Transverse colon (tissue), 4 donors: ENCODE measurements at regions not wholly inside any gene's neighbourhood (a gene's known extent, or its start where the extent isn't known, plus 50 kb on each side); places are given as distances from the start of the nearest gene placed in this dataset.

Experiments used
- DNase-seq: peaks from one replicate; pipeline ENCODE4 v3.0.0-alpha.2; 2019
- H3K27ac ChIP-seq, 4 donors: fragments of 200-600 bp; sonication (generic); 2 replicates each; pipeline ENCODE4 v1.5.1; 2016 to 2018; ENCODE audit warnings: inconsistent platforms in 4 of 4
- H3K27me3 ChIP-seq: fragments of 200-600 bp; sonication (generic); 2 replicates; pipeline ENCODE4 v1.5.1; 2017; ENCODE audit warnings: inconsistent platforms
- H3K36me3 ChIP-seq, 4 donors: fragments of 200-600 bp; sonication (generic); 2 replicates each; pipeline ENCODE4 v1.5.1; 2017 to 2019; ENCODE audit warnings: inconsistent platforms in 4 of 4
- H3K4me1 ChIP-seq, 4 donors: fragments of 200-600 bp; sonication (generic); 2 replicates each; pipeline ENCODE4 v1.5.1; 2017 to 2020; ENCODE audit warnings: inconsistent platforms in 4 of 4
- H3K4me3 ChIP-seq, 4 donors: fragments of 200-600 bp; sonication (generic); 1 replicate in 1 of 4; 2 replicates in 3 of 4; pipeline versions ENCODE4 v1.5.1 to v1.6.1; 2017 to 2019; ENCODE audit warnings: inconsistent platforms in 4 of 4
- H3K9me3 ChIP-seq, 2 donors: fragments of 200-600 bp; sonication (generic); 2 replicates each; pipeline ENCODE4 v1.5.1; 2017 to 2019; ENCODE audit warnings: inconsistent platforms in 2 of 2
- CTCF ChIP-seq, 5 experiments: fragments of 200-600 bp in 3 of 5; fragments of 450-650 bp in 2 of 5; sonication (generic) in 3 of 5; IDR thresholded peaks; 1 replicate in 2 of 5; 2 replicates in 3 of 5; pipeline ENCODE4 v1.5.1; 2016 to 2017; ENCODE audit warnings: antibody characterized with exemption in 5 of 5, inconsistent platforms in 3 of 5, mild to moderate bottlenecking in 2 of 5, moderate library complexity in 1 of 5
- EP300 ChIP-seq: sonication (generic); formaldehyde crosslinking; IDR thresholded peaks from one replicate; pipeline ENCODE4 v1.6.1; 2017; ENCODE audit warnings: antibody characterized with exemption, low read depth
- POLR2A ChIP-seq: fragments of 450-650 bp; IDR thresholded peaks from one replicate; pipeline ENCODE4 v1.6.1; 2016; ENCODE audit warnings: antibody characterized with exemption, mild to moderate bottlenecking, moderate library complexity
- POLR2AphosphoS5 ChIP-seq, 3 donors: sonication (generic); formaldehyde crosslinking; IDR thresholded peaks; one replicate each; pipeline ENCODE4 v1.6.1; 2016; ENCODE audit warnings: antibody characterized with exemption in 3 of 3
- WGBS, 2 donors: methylation state at CpG; one replicate each; pipeline ENCODE4 v1.1.5; 2018; ENCODE audit warnings: low coverage in 1 of 2; 5-methylcytosine and 5-hydroxymethylcytosine counted together
- in situ Hi-C, 4 donors: fragments of 200-750 bp; cut with MboI; loops; one replicate each; pipeline versions ENCODE4 v1.15.0 to v1.15.1; 2017; ENCODE audit warnings: low sequenced_read_pairs in 3 of 4, low pct_ligation_motif_present in 1 of 4, low pct_unique_long_range_greater_than_20kb in 1 of 4
- intact Hi-C: fragments of 100-400 bp; cut with DNase I; formaldehyde crosslinking; loops from one replicate; pipeline ENCODE4 v1.15.1; 2023; ENCODE audit warnings: low total_unique reads

- no peak for DNase-seq
- WGBS, 2 donors = 65 to 70% methylated on average over 6 of the region's 6 CpGs
- in situ Hi-C loops = loop anchor here in 1 of 4 donors (25.0 kb wide), 1 partner anchor 94 kb away; no protein-coding TSS in a partner anchor
- H3K36me3 ChIP-seq = no peaks in the 10 kb centered on the region
- no peaks in the 10 kb centered on the region for H3K4me1 ChIP-seq
- no peak for TF ChIP-seq POLR2AphosphoS5 (IDR thresholded peaks at IDR 0.05)
- no peak for TF ChIP-seq EP300
- TF ChIP-seq POLR2A = no peak
- no peak for TF ChIP-seq CTCF (IDR thresholded peaks at IDR 0.05)
- no peaks in the 10 kb centered on the region for H3K9me3 ChIP-seq
- no peak overlapping the region for H3K4me3 ChIP-seq
- intact Hi-C loops = no loop called here
- H3K27me3 ChIP-seq = no peaks in the 10 kb centered on the region
- no peak overlapping the region for H3K27ac ChIP-seq
These were observed 488.1 kb upstream of the PRMT6 start for GRCh38 chr1:106568201-106568974.

- Histone ChIP-seq H3K27me3 (no peaks in the 10 kb centered on the region), H3K27ac (no peak overlapping the region), H3K9me3 (no peaks in the 10 kb centered on the region), H3K4me3 (no peak overlapping the region), H3K4me1 (no peaks in the 10 kb centered on the region), H3K36me3 (no peaks in the 10 kb centered on the region)
- in situ Hi-C loops (loop anchor here in 1 of 4 donors (25.0 kb wide), 1 partner anchor 91 kb away; no protein-coding TSS in a partner anchor), intact Hi-C loops (no loop called here)
- no peak for TF ChIP-seq POLR2AphosphoS5 (IDR thresholded peaks at IDR 0.05)
- no peak for TF ChIP-seq POLR2A
- TF ChIP-seq CTCF (IDR thresholded peaks at IDR 0.05) = no peak
- no peak for TF ChIP-seq EP300
- no peak for DNase-seq
- WGBS, 2 donors = 85 to 94% methylated on average over 4 of the region's 4 CpGs
These were observed 485.4 kb upstream of the PRMT6 start for GRCh38 chr1:106571109-106571508.

- H3K4me3 ChIP-seq = no peak overlapping the region
- H3K27ac ChIP-seq = no peak overlapping the region
- in situ Hi-C loops = no loop called here
- WGBS, 2 donors = 58 to 67% methylated on average over 1 of the region's 1 CpG
- no peak for DNase-seq
- TF ChIP-seq POLR2AphosphoS5 (IDR thresholded peaks at IDR 0.05) (no peak), CTCF (IDR thresholded peaks at IDR 0.05) (no peak), POLR2A (no peak), EP300 (no peak)
- no peaks in the 10 kb centered on the region for H3K9me3 ChIP-seq
- no peaks in the 10 kb centered on the region for H3K27me3 ChIP-seq
- H3K4me1 ChIP-seq = no peaks in the 10 kb centered on the region
- intact Hi-C loops = no loop called here
- no peaks in the 10 kb centered on the region for H3K36me3 ChIP-seq
These were observed 472.4 kb upstream of the PRMT6 start for GRCh38 chr1:106584107-106584506.

GRCh38 chr1:106584676-106585075 lies 471.8 kb upstream of the PRMT6 start:
- TF ChIP-seq POLR2AphosphoS5 (IDR thresholded peaks at IDR 0.05) (no peak), CTCF (IDR thresholded peaks at IDR 0.05) (no peak), EP300 (no peak), POLR2A (no peak)
- Histone ChIP-seq H3K9me3 (no peaks in the 10 kb centered on the region), H3K36me3 (no peaks in the 10 kb centered on the region), H3K27me3 (no peaks in the 10 kb centered on the region), H3K4me3 (no peak overlapping the region), H3K4me1 (no peaks in the 10 kb centered on the region), H3K27ac (no peak overlapping the region)
- 59 to 98% methylated on average over 4 of the region's 4 CpGs for WGBS, 2 donors
- intact Hi-C loops (no loop called here), in situ Hi-C loops (no loop called here)
- DNase-seq = no peak
